HPDE6-E6E7 (cell line): ENCODE measurements at regions not wholly inside any gene's neighbourhood (a gene's known extent, or its start where the extent isn't known, plus 50 kb on each side); places are given as distances from the start of the nearest gene placed in this dataset.
"Not testable (repeated sequence)": the region's sequence is repeated elsewhere in the genome, so short reads cannot be mapped to it uniquely, and the experiment has no call there.

Source experiments
- DNase-seq: peaks from one replicate; pipeline ENCODE4 v3.0.0; 2011; ENCODE audit warnings: missing footprints; ENCODE audit errors: extremely low spot score

- DNase-seq = no peak
Measured at GRCh38 chr12:76664731-76665130, 99.2 kb upstream of the ZDHHC17 start.

GRCh38 chr12:76666290-76666835, 97.6 kb upstream of the ZDHHC17 start:
- DNase-seq = no peak

GRCh38 chr12:76669981-76670380, 93.9 kb upstream of the ZDHHC17 start:
- DNase-seq = no peak

- DNase-seq = no peak
Measured at GRCh38 chr12:76670776-76671175, 93.1 kb upstream of the ZDHHC17 start.

- no peak for DNase-seq
Measured at GRCh38 chr12:76674669-76675315, 89.1 kb upstream of the ZDHHC17 start.

- not testable (repeated sequence) for DNase-seq
Measured at GRCh38 chr12:76676261-76676660, 87.7 kb upstream of the ZDHHC17 start.

GRCh38 chr12:76678992-76679391, 84.9 kb upstream of the ZDHHC17 start:
- DNase-seq = no peak

GRCh38 chr12:76679778-76680177, 84.1 kb upstream of the ZDHHC17 start:
- no peak for DNase-seq

GRCh38 chr12:76680940-76681339, 83.0 kb upstream of the ZDHHC17 start:
- DNase-seq = no peak

- no peak for DNase-seq
Measured at GRCh38 chr12:76685246-76685678, 78.7 kb upstream of the ZDHHC17 start.

- DNase-seq = no peak
Measured at GRCh38 chr12:76687981-76688380, 75.9 kb upstream of the ZDHHC17 start.

- no peak for DNase-seq
Measured at GRCh38 chr12:76688631-76689030, 75.3 kb upstream of the ZDHHC17 start.

- DNase-seq = no peak
Measured at GRCh38 chr12:76690921-76691700, 72.8 kb upstream of the ZDHHC17 start.

GRCh38 chr12:76692846-76693245, 71.1 kb upstream of the ZDHHC17 start:
- DNase-seq = no peak

- DNase-seq = no peak
Measured at GRCh38 chr12:76694369-76694768, 69.5 kb upstream of the ZDHHC17 start.

GRCh38 chr12:76696186-76696585, 67.7 kb upstream of the ZDHHC17 start:
- DNase-seq = no peak

- no peak for DNase-seq
Measured at GRCh38 chr12:76697849-76698248, 66.1 kb upstream of the ZDHHC17 start.

GRCh38 chr12:76698316-76698715, 65.6 kb upstream of the ZDHHC17 start:
- no peak for DNase-seq

GRCh38 chr12:76698966-76699365, 64.9 kb upstream of the ZDHHC17 start:
- no peak for DNase-seq

- DNase-seq = no peak
Measured at GRCh38 chr12:76701690-76702089, 62.2 kb upstream of the ZDHHC17 start.

- no peak for DNase-seq
Measured at GRCh38 chr12:76702946-76703345, 61.0 kb upstream of the ZDHHC17 start.

- no peak for DNase-seq
Measured at GRCh38 chr12:76704693-76705092, 59.2 kb upstream of the ZDHHC17 start.

GRCh38 chr12:76706101-76706500, 57.8 kb upstream of the ZDHHC17 start:
- no peak for DNase-seq
